ENCODE measurements at regions not wholly inside any gene's neighbourhood (a gene's known extent, or its start where the extent isn't known, plus 50 kb on each side); places are given as distances from the start of the nearest gene placed in this dataset.
"Not testable (repeated sequence)": the region's sequence is repeated elsewhere in the genome, so short reads cannot be mapped to it uniquely, and the experiment has no call there.

- not testable (repeated sequence) for TF ChIP-seq RAD51 (IDR thresholded peaks at IDR 0.05); TCF12 (IDR thresholded peaks at IDR 0.05; ENCODE audit: low read depth, low read length); PBX3 (IDR thresholded peaks at IDR 0.05; ENCODE audit: insufficient replicate concordance, low read depth, low read length); ELK1 (IDR thresholded peaks at IDR 0.05; ENCODE audit: low read depth, low read length); CTCF (IDR thresholded peaks at IDR 0.05 in 2 of 3, conservative IDR thresholded peaks at IDR 0.05 in 1 of 3; ENCODE audit: control insufficient read depth in 2 of 3, extremely low read depth in 1 of 3, insufficient read depth in 1 of 3, low read depth in 3 of 3, low read length in 3 of 3); EP300 (IDR thresholded peaks at IDR 0.05; ENCODE audit: borderline replicate concordance in 1 of 2, control insufficient read depth in 1 of 2, low read depth in 2 of 2, low read length in 2 of 2)
Observed at GRCh38 chr6:82470123-82470522, 106.5 kb downstream of the TPBG start.
